Neural cell (in vitro differentiated cells): ENCODE measurements at regions not wholly inside any gene's neighbourhood (a gene's known extent, or its start where the extent isn't known, plus 50 kb on each side); places are given as distances from the start of the nearest gene placed in this dataset.

Source experiments
- H2AFZ ChIP-seq: fragments of 200-600, 300-800 bp; sonication (generic), shearing (Covaris generic); 2 replicates; pipeline ENCODE4 v1.6.0; 2014; ENCODE audit warnings: low read depth, mild to moderate bottlenecking, antibody characterized with exemption, low read length, moderate library complexity
- H3F3A ChIP-seq: fragments of 200-600 bp; shearing (Covaris generic); 2 replicates; pipeline ENCODE4 v1.6.1; 2016; ENCODE audit warnings: mild to moderate bottlenecking, moderate library complexity, mixed read lengths, antibody characterized with exemption, low read length; ENCODE audit not compliant: insufficient read depth, poor library complexity, severe bottlenecking
- H3K27ac ChIP-seq: fragments of 200-600, 300-800 bp; sonication (generic), shearing (Covaris generic); 2 replicates; pipeline ENCODE4 v1.5.1; 2014; ENCODE audit warnings: mild to moderate bottlenecking, low read length, moderate library complexity
- H3K27me3 ChIP-seq: fragments of 300-800, 200-600 bp; sonication (generic), shearing (Covaris generic); 2 replicates; pipeline ENCODE4 v1.6.0; 2014; ENCODE audit warnings: mild to moderate bottlenecking, low read depth, low read length, moderate library complexity; ENCODE audit not compliant: insufficient read depth
- H3K36me3 ChIP-seq: fragments of 300-800, 200-600 bp; sonication (generic), shearing (Covaris generic); 2 replicates; pipeline ENCODE4 v1.5.1; 2014; ENCODE audit warnings: mild to moderate bottlenecking, antibody characterized with exemption, low read length, moderate library complexity; ENCODE audit not compliant: insufficient read depth
- H3K4me2 ChIP-seq: fragments of 300-800, 200-600 bp; sonication (generic), shearing (Covaris generic); 2 replicates; pipeline ENCODE4 v1.6.0; 2014; ENCODE audit warnings: mild to moderate bottlenecking, low read length
- H3K4me3 ChIP-seq: fragments of 300-800, 200-600 bp; sonication (generic), shearing (Covaris generic); 2 replicates; pipeline ENCODE4 v1.5.1; 2014; ENCODE audit warnings: mild to moderate bottlenecking, low read length, moderate library complexity
- H3K79me2 ChIP-seq: fragments of 200-600 bp; shearing (Covaris generic); replicated peaks from 2 replicates; pipeline ENCODE4 v1.6.0; 2014; ENCODE audit warnings: mild to moderate bottlenecking, low read length, moderate library complexity; ENCODE audit not compliant: insufficient read depth
- H3K9ac ChIP-seq: fragments of 300-800, 200-600 bp; sonication (generic), shearing (Covaris generic); 2 replicates; pipeline ENCODE4 v1.6.1; 2016; ENCODE audit warnings: mild to moderate bottlenecking, low read length, mixed read lengths
- H3K9me2 ChIP-seq: fragments of 200-600 bp; shearing (Covaris generic); 2 replicates; pipeline ENCODE4 v1.6.1; 2016; ENCODE audit warnings: mild to moderate bottlenecking, low read length, mixed read lengths; ENCODE audit not compliant: insufficient read depth
- H3K9me3 ChIP-seq: fragments of 200-600, 300-800 bp; sonication (generic), shearing (Covaris generic); 2 replicates; pipeline ENCODE4 v1.6.1; 2016; ENCODE audit warnings: mild to moderate bottlenecking, mixed run types, low read length, moderate library complexity, mixed read lengths
- H4K20me1 ChIP-seq: fragments of 200-600 bp; shearing (Covaris generic); 2 replicates; pipeline ENCODE4 v1.6.1; 2016; ENCODE audit warnings: mild to moderate bottlenecking, mixed run types; ENCODE audit not compliant: insufficient read depth
- EP300 ChIP-seq: fragments of 450-650 bp; conservative IDR thresholded peaks from 2 replicates; pipeline ENCODE4 v1.6.1; 2014; ENCODE audit warnings: antibody characterized with exemption, mild to moderate bottlenecking, moderate library complexity; ENCODE audit not compliant: poor library complexity, severe bottlenecking
- EZH2 ChIP-seq: fragments of 200-600, 300-800 bp; shearing (Covaris generic), sonication (generic); IDR thresholded peaks from 2 replicates; pipeline ENCODE4 v1.6.1; 2014; ENCODE audit warnings: antibody characterized with exemption, low read length, borderline replicate concordance, mild to moderate bottlenecking; ENCODE audit not compliant: insufficient read depth, poor library complexity, severe bottlenecking
- MXI1 ChIP-seq: fragments of 450-650 bp; conservative IDR thresholded peaks from 2 replicates; pipeline ENCODE4 v1.6.1; 2014; ENCODE audit warnings: antibody characterized with exemption, mild to moderate bottlenecking; ENCODE audit not compliant: poor library complexity, severe bottlenecking
- POLR2AphosphoS5 ChIP-seq: IDR thresholded peaks from 2 replicates; pipeline ENCODE4 v1.6.1; 2012
- RAD21 ChIP-seq: fragments of 450-650 bp; conservative IDR thresholded peaks from 2 replicates; pipeline ENCODE4 v1.6.1; 2014; ENCODE audit warnings: antibody characterized with exemption, mild to moderate bottlenecking, moderate library complexity
- REST ChIP-seq: IDR thresholded peaks from 2 replicates; pipeline ENCODE4 v1.6.1; 2012; ENCODE audit warnings: borderline replicate concordance
- SMC3 ChIP-seq: fragments of 450-650 bp; conservative IDR thresholded peaks from 2 replicates; pipeline ENCODE4 v1.6.1; 2014; ENCODE audit warnings: antibody characterized with exemption, mild to moderate bottlenecking, moderate library complexity; ENCODE audit not compliant: poor library complexity
- TAF1 ChIP-seq: IDR thresholded peaks from 2 replicates; pipeline ENCODE4 v1.6.1; 2012; ENCODE audit warnings: low read depth
- TF ChIP-seq, protein P1 (sequence below): fragments of 450-650 bp; IDR thresholded peaks from 2 replicates; pipeline ENCODE4 v1.5.1; 2014; ENCODE audit warnings: antibody characterized with exemption, mild to moderate bottlenecking, moderate library complexity; ENCODE audit not compliant: poor library complexity, severe bottlenecking

DNA sequence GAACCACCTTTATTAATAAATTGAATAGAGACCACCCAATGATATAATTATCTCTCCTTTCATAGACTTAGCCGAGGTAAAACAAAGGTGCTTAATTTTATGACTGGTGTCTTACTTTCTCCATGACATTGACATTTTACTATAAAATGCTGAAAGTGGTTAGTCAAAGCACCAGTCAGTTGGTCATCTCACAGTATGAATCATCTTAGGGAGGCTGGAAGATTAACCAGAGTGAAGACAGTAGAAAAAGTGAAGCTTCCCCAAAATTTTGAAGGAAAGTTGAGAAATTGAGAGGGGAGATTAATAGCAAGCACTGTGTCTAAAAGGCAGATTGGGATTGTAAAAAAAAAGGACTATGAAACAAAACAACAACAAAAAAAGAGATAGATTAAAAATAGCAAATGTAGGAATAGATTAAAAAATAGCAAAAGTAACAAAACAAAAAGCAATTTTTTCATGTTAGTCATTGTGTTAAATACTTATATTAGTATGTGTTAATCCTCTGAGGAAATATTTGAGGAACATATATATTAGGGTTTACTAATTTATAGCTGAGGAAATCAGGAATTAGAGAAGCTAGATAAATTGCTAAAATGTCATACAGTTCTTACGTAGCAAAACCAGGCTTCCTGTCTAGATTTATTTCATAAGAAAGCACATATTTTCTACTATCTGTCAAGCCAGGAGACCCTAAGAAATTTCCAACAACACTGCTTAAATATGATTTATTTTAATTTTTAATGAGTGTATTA is 557.3 kb upstream of the ANO5 start:
- H3K27me3 ChIP-seq: no peaks in the 10 kb centered on the region
- H3K9me2 ChIP-seq: no peaks in the 10 kb centered on the region
- no peak overlapping the region for H3K27ac ChIP-seq
- no peaks in the 10 kb centered on the region for H4K20me1 ChIP-seq
- no peak overlapping the region for H3K4me3 ChIP-seq
- no peaks in the 10 kb centered on the region for H3F3A ChIP-seq
- no peak overlapping the region for H3K4me2 ChIP-seq
- H3K79me2 ChIP-seq: no peaks in the 10 kb centered on the region
- no peaks in the 10 kb centered on the region for H3K9me3 ChIP-seq
- H2AFZ ChIP-seq: no peak overlapping the region
- no peak overlapping the region for H3K9ac ChIP-seq
- TF ChIP-seq EZH2 (no peak), TAF1 (no peak), EP300 (no peak)
- H3K36me3 ChIP-seq: no peaks in the 10 kb centered on the region

DNA sequence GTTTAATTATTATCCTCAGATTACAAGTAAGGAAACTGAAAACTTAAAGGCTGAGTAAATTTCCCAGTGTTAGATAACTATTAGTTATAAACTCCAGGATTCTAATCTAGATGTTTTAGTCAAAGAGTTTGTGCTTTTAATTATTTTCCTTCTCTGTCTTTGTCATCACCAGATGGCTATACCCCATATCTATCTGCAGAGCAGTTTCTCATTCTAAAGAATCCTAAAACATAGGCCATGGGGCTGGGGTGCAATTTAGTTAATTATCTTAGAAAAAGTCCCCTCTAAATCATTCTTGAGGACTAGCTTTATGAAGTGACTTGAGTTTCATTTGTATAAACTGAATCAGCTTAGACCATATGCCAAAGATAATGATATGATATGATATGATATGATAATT is 556.3 kb upstream of the ANO5 start:
- no peaks in the 10 kb centered on the region for H3K9me3 ChIP-seq
- H3K9me2 ChIP-seq: no peaks in the 10 kb centered on the region
- no peaks in the 10 kb centered on the region for H4K20me1 ChIP-seq
- H3F3A ChIP-seq: no peaks in the 10 kb centered on the region
- no peak overlapping the region for H3K4me2 ChIP-seq
- no peak overlapping the region for H3K9ac ChIP-seq
- no peaks in the 10 kb centered on the region for H3K36me3 ChIP-seq
- no peak overlapping the region for H2AFZ ChIP-seq
- TF ChIP-seq RAD21 (no peak), EP300 (no peak), REST (no peak), POLR2AphosphoS5 (no peak), SMC3 (no peak), MXI1 (no peak), TAF1 (no peak), EZH2 (no peak)
- TF ChIP-seq, protein P1, sequence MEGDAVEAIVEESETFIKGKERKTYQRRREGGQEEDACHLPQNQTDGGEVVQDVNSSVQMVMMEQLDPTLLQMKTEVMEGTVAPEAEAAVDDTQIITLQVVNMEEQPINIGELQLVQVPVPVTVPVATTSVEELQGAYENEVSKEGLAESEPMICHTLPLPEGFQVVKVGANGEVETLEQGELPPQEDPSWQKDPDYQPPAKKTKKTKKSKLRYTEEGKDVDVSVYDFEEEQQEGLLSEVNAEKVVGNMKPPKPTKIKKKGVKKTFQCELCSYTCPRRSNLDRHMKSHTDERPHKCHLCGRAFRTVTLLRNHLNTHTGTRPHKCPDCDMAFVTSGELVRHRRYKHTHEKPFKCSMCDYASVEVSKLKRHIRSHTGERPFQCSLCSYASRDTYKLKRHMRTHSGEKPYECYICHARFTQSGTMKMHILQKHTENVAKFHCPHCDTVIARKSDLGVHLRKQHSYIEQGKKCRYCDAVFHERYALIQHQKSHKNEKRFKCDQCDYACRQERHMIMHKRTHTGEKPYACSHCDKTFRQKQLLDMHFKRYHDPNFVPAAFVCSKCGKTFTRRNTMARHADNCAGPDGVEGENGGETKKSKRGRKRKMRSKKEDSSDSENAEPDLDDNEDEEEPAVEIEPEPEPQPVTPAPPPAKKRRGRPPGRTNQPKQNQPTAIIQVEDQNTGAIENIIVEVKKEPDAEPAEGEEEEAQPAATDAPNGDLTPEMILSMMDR: no peak
- no peak overlapping the region for H3K4me3 ChIP-seq
- no peaks in the 10 kb centered on the region for H3K79me2 ChIP-seq
- no peaks in the 10 kb centered on the region for H3K27me3 ChIP-seq
- H3K27ac ChIP-seq: no peak overlapping the region
